ENCODE measurements at regions not wholly inside any gene's neighbourhood (a gene's known extent, or its start where the extent isn't known, plus 50 kb on each side); places are given as distances from the start of the nearest gene placed in this dataset.

DNA sequence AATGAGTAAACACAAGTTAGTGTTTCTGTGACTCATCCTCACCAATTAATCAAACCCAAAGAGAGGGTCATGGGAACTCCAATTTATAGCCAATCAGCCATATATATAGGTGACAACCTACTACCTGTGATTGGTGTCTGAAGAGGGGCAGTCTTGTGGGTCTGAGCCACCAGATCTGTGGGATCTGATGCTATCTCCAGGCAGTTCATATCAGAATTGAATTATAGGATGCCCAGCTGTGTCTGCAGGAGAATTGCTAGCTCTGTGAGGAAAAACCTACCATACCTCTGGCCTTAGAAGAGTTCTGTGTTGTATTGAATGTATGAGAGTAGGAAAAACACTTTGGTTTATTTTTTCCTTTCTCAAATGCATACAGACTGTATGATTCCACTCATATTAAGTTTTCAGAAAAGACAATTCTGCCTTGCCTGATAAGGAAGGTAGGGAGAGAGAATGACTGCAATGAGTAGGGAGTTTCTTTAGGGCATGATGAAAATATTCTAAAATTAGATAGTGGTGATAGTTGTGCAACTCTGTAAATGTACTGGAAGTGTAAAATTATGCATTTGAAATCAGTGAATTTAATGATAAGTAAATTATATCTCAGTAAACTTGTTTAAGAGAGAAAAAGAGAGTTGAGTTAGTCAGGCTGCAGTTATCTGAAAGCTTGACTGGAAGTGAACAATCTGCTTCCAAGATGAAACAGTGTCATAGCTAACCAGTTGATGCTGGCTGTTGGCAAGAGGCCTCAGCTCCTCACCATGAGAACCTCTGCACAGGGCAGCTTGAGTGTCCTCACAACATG lies 274.9 kb downstream of the AUH start:
- TF ChIP-seq, protein P1, sequence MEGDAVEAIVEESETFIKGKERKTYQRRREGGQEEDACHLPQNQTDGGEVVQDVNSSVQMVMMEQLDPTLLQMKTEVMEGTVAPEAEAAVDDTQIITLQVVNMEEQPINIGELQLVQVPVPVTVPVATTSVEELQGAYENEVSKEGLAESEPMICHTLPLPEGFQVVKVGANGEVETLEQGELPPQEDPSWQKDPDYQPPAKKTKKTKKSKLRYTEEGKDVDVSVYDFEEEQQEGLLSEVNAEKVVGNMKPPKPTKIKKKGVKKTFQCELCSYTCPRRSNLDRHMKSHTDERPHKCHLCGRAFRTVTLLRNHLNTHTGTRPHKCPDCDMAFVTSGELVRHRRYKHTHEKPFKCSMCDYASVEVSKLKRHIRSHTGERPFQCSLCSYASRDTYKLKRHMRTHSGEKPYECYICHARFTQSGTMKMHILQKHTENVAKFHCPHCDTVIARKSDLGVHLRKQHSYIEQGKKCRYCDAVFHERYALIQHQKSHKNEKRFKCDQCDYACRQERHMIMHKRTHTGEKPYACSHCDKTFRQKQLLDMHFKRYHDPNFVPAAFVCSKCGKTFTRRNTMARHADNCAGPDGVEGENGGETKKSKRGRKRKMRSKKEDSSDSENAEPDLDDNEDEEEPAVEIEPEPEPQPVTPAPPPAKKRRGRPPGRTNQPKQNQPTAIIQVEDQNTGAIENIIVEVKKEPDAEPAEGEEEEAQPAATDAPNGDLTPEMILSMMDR (IDR thresholded peaks at IDR 0.05; ENCODE audit: insufficient read depth, low read depth, low read length) = no peak
- no peak for TF ChIP-seq EZH2 (IDR thresholded peaks at IDR 0.05; ENCODE audit: insufficient read depth, low read length)

Measured in astrocyte (in vitro differentiated cells and primary cell).